Muscle of leg (tissue), 3 donors: ENCODE measurements at regions not wholly inside any gene's neighbourhood (a gene's known extent, or its start where the extent isn't known, plus 50 kb on each side); places are given as distances from the start of the nearest gene placed in this dataset.

Source experiments
- DNase-seq: peaks from one replicate; pipeline ENCODE4 v3.0.0; 2013
- H3K27ac ChIP-seq: one replicate; pipeline ENCODE4 v1.5.1; 2013; ENCODE audit warnings: mild to moderate bottlenecking, low read length, control low read depth
- H3K27me3 ChIP-seq: one replicate; pipeline ENCODE4 v1.6.1; 2013; ENCODE audit warnings: low read length; ENCODE audit not compliant: control insufficient read depth, insufficient read depth
- H3K36me3 ChIP-seq: one replicate; pipeline ENCODE4 v1.6.1; 2013; ENCODE audit warnings: low read length; ENCODE audit not compliant: control insufficient read depth, insufficient read depth
- H3K4me1 ChIP-seq: one replicate; pipeline ENCODE4 v1.6.1; 2013; ENCODE audit warnings: low read length; ENCODE audit not compliant: control insufficient read depth, insufficient read depth
- H3K4me3 ChIP-seq: one replicate; pipeline ENCODE4 v1.5.1; 2013; ENCODE audit warnings: low read length, control low read depth
- H3K9me3 ChIP-seq: replicated peaks from 2 replicates; pipeline ENCODE4 v1.6.1; 2013; ENCODE audit warnings: low read depth, low read length; ENCODE audit not compliant: control insufficient read depth
- WGBS: methylation state at CpG from one replicate; pipeline ENCODE4 v1.1.5; 2013; ENCODE audit warnings: missing lambda C conversion rate; ENCODE audit not compliant: insufficient coverage; 5-methylcytosine and 5-hydroxymethylcytosine counted together

GRCh38 chr17:72502371-72503341 lies 381.8 kb downstream of the SOX9 start:
- no peak overlapping the region for H3K27ac ChIP-seq
- peak; percentile 60 for DNase-seq
- no peaks in the 10 kb centered on the region for H3K36me3 ChIP-seq
- peaks cover 2% of the 10 kb centered on the region for H3K4me1 ChIP-seq
- no peaks in the 10 kb centered on the region for H3K9me3 ChIP-seq
- no peaks in the 10 kb centered on the region for H3K27me3 ChIP-seq
- no peak overlapping the region for H3K4me3 ChIP-seq
- 45% methylated on average over 10 of the region's 19 CpGs for WGBS

GRCh38 chr17:72503556-72503955 lies 382.7 kb downstream of the SOX9 start:
- H3K27ac ChIP-seq = no peak overlapping the region
- WGBS = 93% methylated on average over 3 of the region's 6 CpGs
- no peak overlapping the region for H3K4me3 ChIP-seq
- H3K4me1 ChIP-seq = peaks cover 2% of the 10 kb centered on the region
- H3K9me3 ChIP-seq = no peaks in the 10 kb centered on the region
- H3K36me3 ChIP-seq = no peaks in the 10 kb centered on the region
- no peak for DNase-seq
- no peaks in the 10 kb centered on the region for H3K27me3 ChIP-seq

GRCh38 chr17:72504783-72505182 lies 384.0 kb downstream of the SOX9 start:
- no peaks in the 10 kb centered on the region for H3K36me3 ChIP-seq
- no peaks in the 10 kb centered on the region for H3K9me3 ChIP-seq
- 76% methylated on average over 4 of the region's 4 CpGs for WGBS
- H3K27me3 ChIP-seq = no peaks in the 10 kb centered on the region
- peaks cover 2% of the 10 kb centered on the region for H3K4me1 ChIP-seq
- no peak for DNase-seq
- H3K4me3 ChIP-seq = no peak overlapping the region
- no peak overlapping the region for H3K27ac ChIP-seq

GRCh38 chr17:72506773-72507172 lies 386.0 kb downstream of the SOX9 start:
- Histone ChIP-seq H3K4me3 (no peak overlapping the region), H3K27me3 (no peaks in the 10 kb centered on the region), H3K36me3 (no peaks in the 10 kb centered on the region), H3K27ac (no peak overlapping the region), H3K4me1 (peaks cover 2% of the 10 kb centered on the region), H3K9me3 (no peaks in the 10 kb centered on the region)
- no peak for DNase-seq
- WGBS = 25% methylated on average over 2 of the region's 12 CpGs

GRCh38 chr17:72507370-72507769 lies 386.6 kb downstream of the SOX9 start:
- Histone ChIP-seq H3K27me3 (no peaks in the 10 kb centered on the region), H3K27ac (no peak overlapping the region), H3K36me3 (no peaks in the 10 kb centered on the region), H3K9me3 (no peaks in the 10 kb centered on the region), H3K4me3 (no peak overlapping the region), H3K4me1 (peaks cover 2% of the 10 kb centered on the region)
- DNase-seq = no peak
- 74% methylated on average over 5 of the region's 7 CpGs for WGBS

GRCh38 chr17:72510351-72511016 lies 389.7 kb downstream of the SOX9 start:
- WGBS = no CpG with 5 or more reads among the region's 3 CpGs
- Histone ChIP-seq H3K36me3 (no peaks in the 10 kb centered on the region), H3K4me1 (peaks cover 9% of the 10 kb centered on the region), H3K27ac (no peak overlapping the region), H3K4me3 (no peak overlapping the region), H3K9me3 (no peaks in the 10 kb centered on the region), H3K27me3 (peaks cover 2% of the 10 kb centered on the region)
- DNase-seq = no peak

- Histone ChIP-seq H3K4me3 (no peak overlapping the region), H3K9me3 (no peaks in the 10 kb centered on the region), H3K36me3 (no peaks in the 10 kb centered on the region), H3K27me3 (peaks cover 4% of the 10 kb centered on the region), H3K4me1 (peaks cover 11% of the 10 kb centered on the region), H3K27ac (no peak overlapping the region)
- DNase-seq = no peak
- WGBS = no CpG with 5 or more reads among the region's 7 CpGs
Observed at GRCh38 chr17:72511242-72511641, 390.4 kb downstream of the SOX9 start.

- WGBS = 67% methylated on average over 2 of the region's 3 CpGs
- no peaks in the 10 kb centered on the region for H3K36me3 ChIP-seq
- H3K9me3 ChIP-seq = no peaks in the 10 kb centered on the region
- DNase-seq = no peak
- no peak overlapping the region for H3K4me3 ChIP-seq
- H3K27ac ChIP-seq = no peak overlapping the region
- H3K4me1 ChIP-seq = peaks cover 14% of the 10 kb centered on the region
- peaks cover 7% of the 10 kb centered on the region for H3K27me3 ChIP-seq
Observed at GRCh38 chr17:72511874-72512273, 391.1 kb downstream of the SOX9 start.

GRCh38 chr17:72512649-72513556 lies 392.1 kb downstream of the SOX9 start:
- H3K36me3 ChIP-seq = no peaks in the 10 kb centered on the region
- WGBS = 79% methylated on average over 4 of the region's 8 CpGs
- H3K9me3 ChIP-seq = no peaks in the 10 kb centered on the region
- H3K4me3 ChIP-seq = no peak overlapping the region
- DNase-seq = no peak
- peaks cover 17% of the 10 kb centered on the region for H3K4me1 ChIP-seq
- peaks cover 7% of the 10 kb centered on the region for H3K27me3 ChIP-seq
- no peak overlapping the region for H3K27ac ChIP-seq
